Panc1 (cell line): ENCODE measurements at regions not wholly inside any gene's neighbourhood (a gene's known extent, or its start where the extent isn't known, plus 50 kb on each side); places are given as distances from the start of the nearest gene placed in this dataset.

Source experiments
- ATAC-seq: fragments of 200-7000 bp; cut with Tn5 transposase; 2 replicates; pipeline ENCODE4 v1.9.1; 2020; ENCODE audit warnings: mild to moderate bottlenecking, moderate library complexity
- BruUV-seq: library from RNA; stranded (reverse); fragments of 400-500 nt; replicated peaks from 2 replicates; lab custom pipeline; 2021; lab: Mats Ljungman, UMichigan
- CTCF ChIA-PET: fragments of 300-600 bp; sonication (Branson Sonifier 250); formaldehyde crosslinking; loops from one replicate; lab custom pipeline; 2022; ENCODE audit warnings: antibody characterized with exemption; lab: Charles Lee
- POLR2A ChIA-PET: fragments of 300-600 bp; sonication (Branson Sonifier 250); formaldehyde crosslinking; loops from one replicate; lab custom pipeline; 2022; ENCODE audit warnings: antibody characterized with exemption; lab: Charles Lee
- DNase-seq: peaks from one replicate; pipeline ENCODE4 v3.0.0-alpha.2; 2010; ENCODE audit warnings: low read depth, low spot score
- H3K27ac ChIP-seq: 2 replicates; pipeline ENCODE4 v1.5.1; 2011; ENCODE audit warnings: mild to moderate bottlenecking, low read length, inconsistent platforms
- H3K27me3 ChIP-seq: fragments of 200-500 bp; sonication (Bioruptor generic); 2 replicates; pipeline ENCODE4 v1.6.0; 2014; ENCODE audit warnings: low read length, inconsistent platforms; ENCODE audit not compliant: control insufficient read depth, insufficient read depth
- H3K36me3 ChIP-seq: fragments of 200-500 bp; sonication (Bioruptor generic); 2 replicates; pipeline ENCODE4 v1.5.1; 2014; ENCODE audit warnings: inconsistent platforms, mild to moderate bottlenecking, low read length, moderate library complexity; ENCODE audit not compliant: control insufficient read depth, insufficient read depth
- H3K4me1 ChIP-seq: 2 replicates; pipeline ENCODE4 v1.5.1; 2011; ENCODE audit warnings: inconsistent platforms, mild to moderate bottlenecking, low read length, moderate library complexity; ENCODE audit not compliant: control insufficient read depth, insufficient read depth
- H3K4me3 ChIP-seq, 2 experiments: 2 replicates each; pipeline ENCODE4 v1.5.1; 2011 to 2012; ENCODE audit warnings: low read depth in 2 of 2, low read length in 2 of 2, mild to moderate bottlenecking in 2 of 2, inconsistent platforms in 1 of 2, moderate library complexity in 1 of 2
- H3K9me3 ChIP-seq: fragments of 200-500 bp; sonication (Bioruptor generic); 2 replicates; pipeline ENCODE4 v1.5.1; 2014; ENCODE audit warnings: low read depth, mild to moderate bottlenecking, inconsistent platforms, low read length, moderate library complexity; ENCODE audit not compliant: control insufficient read depth, insufficient read depth
- CTCF ChIP-seq: fragments of 450-650 bp; IDR thresholded peaks from 2 replicates; pipeline ENCODE4 v1.5.1; 2017; ENCODE audit warnings: mild to moderate bottlenecking
- POLR2AphosphoS5 ChIP-seq: IDR thresholded peaks from 2 replicates; pipeline ENCODE4 v1.6.1; 2012; ENCODE audit warnings: mild to moderate bottlenecking, low read depth, low read length, moderate library complexity
- REST ChIP-seq, 2 experiments: IDR thresholded peaks; 2 replicates each; pipeline ENCODE4 v1.6.1; 2011 to 2012; ENCODE audit warnings: low read depth in 2 of 2, control low read depth in 1 of 2, low read length in 1 of 2, mild to moderate bottlenecking in 1 of 2, moderate library complexity in 1 of 2; ENCODE audit not compliant: insufficient read depth in 1 of 2
- SIN3A ChIP-seq: IDR thresholded peaks from 2 replicates; pipeline ENCODE4 v1.6.1; 2012; ENCODE audit warnings: low read depth, mild to moderate bottlenecking, low read length, moderate library complexity, borderline replicate concordance; ENCODE audit not compliant: insufficient read depth
- TCF7L2 ChIP-seq: IDR thresholded peaks from 2 replicates; pipeline ENCODE4 v1.6.1; 2011; ENCODE audit warnings: mild to moderate bottlenecking, low read depth, low read length, inconsistent platforms
- in situ Hi-C: cut with HindIII; loops from 2 replicates; pipeline ENCODE4 v1.10.0; 2016; ENCODE audit warnings: low sequenced_read_pairs, low pct_unique_long_range_greater_than_20kb
- intact Hi-C: fragments of 100-400 bp; cut with micrococcal nuclease; formaldehyde crosslinking; loops from one replicate; pipeline ENCODE4 v1.10.0; 2022; ENCODE audit not compliant: unreplicated experiment

- ATAC-seq = no peak
- CTCF ChIA-PET = no interaction called here
These were observed 127.1 kb upstream of the SPACA7 start for GRCh38 chr13:112248862-112249592.

GRCh38 chr13:112249644-112250610 is 126.2 kb upstream of the SPACA7 start:
- in situ Hi-C loops = no loop called here
- BruUV-seq = no TSS peak
- DNase-seq (no peak), ATAC-seq (no peak)
- no peak overlapping the region for H3K4me3 ChIP-seq
- H3K27me3 ChIP-seq = no peaks in the 10 kb centered on the region
- no peak overlapping the region for H3K27ac ChIP-seq
- TF ChIP-seq CTCF (no peak), REST (IDR thresholded peaks at IDR 0.05; ENCODE audit: insufficient read depth in 1 of 2, low read depth in 2 of 2, low read length in 1 of 2) (no peak), TCF7L2 (no peak), SIN3A (no peak), POLR2AphosphoS5 (no peak)
- no peaks in the 10 kb centered on the region for H3K9me3 ChIP-seq
- CTCF ChIA-PET = no interaction called here
- POLR2A ChIA-PET = no interaction called here
- intact Hi-C loops = no loop called here
- H3K4me1 ChIP-seq = no peaks in the 10 kb centered on the region
- no peaks in the 10 kb centered on the region for H3K36me3 ChIP-seq

More at GRCh38 chr13:112248862-112249592, 127.1 kb upstream of the SPACA7 start:
- no peaks in the 10 kb centered on the region for H3K36me3 ChIP-seq
- H3K4me1 ChIP-seq = no peaks in the 10 kb centered on the region
- POLR2A ChIA-PET = no interaction called here
- H3K4me3 ChIP-seq = no peak overlapping the region
- intact Hi-C loops (no loop called here), in situ Hi-C loops (no loop called here)
- no peak for DNase-seq
- H3K27me3 ChIP-seq = no peaks in the 10 kb centered on the region
- no peaks in the 10 kb centered on the region for H3K9me3 ChIP-seq
- no TSS peak for BruUV-seq
- TF ChIP-seq POLR2AphosphoS5 = no peak
- H3K27ac ChIP-seq = no peak overlapping the region
